ENCODE measurements at regions not wholly inside any gene's neighbourhood (a gene's known extent, or its start where the extent isn't known, plus 50 kb on each side); places are given as distances from the start of the nearest gene placed in this dataset.

- Histone ChIP-seq H3K36me3 (ENCODE audit: low read length) (no peaks in the 10 kb centered on the region), H3F3A (ENCODE audit: insufficient read depth) (no peaks in the 10 kb centered on the region), H3K9ac (ENCODE audit: low read length) (no peak overlapping the region), H3K9me2 (replicated peaks; ENCODE audit: insufficient read depth, low read length) (no peaks in the 10 kb centered on the region), H2AFZ (ENCODE audit: low read depth, low read length, severe bottlenecking) (no peak overlapping the region), H3K4me3 (ENCODE audit: insufficient read depth, low read length, poor library complexity, severe bottlenecking) (no peak overlapping the region), H3K27me3 (ENCODE audit: low read length) (no peaks in the 10 kb centered on the region), H4K20me1 (ENCODE audit: low read depth, low read length) (no peaks in the 10 kb centered on the region), H3K4me2 (ENCODE audit: low read depth, low read length, poor library complexity, severe bottlenecking) (no peak overlapping the region), H3K9me3 (ENCODE audit: insufficient read depth, low read length) (no peaks in the 10 kb centered on the region), H3K27ac (ENCODE audit: low read depth, low read length) (no peak overlapping the region), H3K79me2 (ENCODE audit: insufficient read depth, low read length) (no peaks in the 10 kb centered on the region)
- TF ChIP-seq CTCF (IDR thresholded peaks at IDR 0.05; ENCODE audit: insufficient read depth, low read length, poor library complexity, severe bottlenecking) (no peak), EZH2phosphoT487 (conservative IDR thresholded peaks at IDR 0.05; ENCODE audit: low read length) (no peak)
Measured at GRCh38 chr12:107580750-107581618, 104.6 kb upstream of the PWP1 start.

GRCh38 chr12:107581619-107582015 is 104.0 kb upstream of the PWP1 start:
- H3K79me2 ChIP-seq (ENCODE audit: insufficient read depth, low read length): no peaks in the 10 kb centered on the region
- H3K9ac ChIP-seq (ENCODE audit: low read length): no peak overlapping the region
- H2AFZ ChIP-seq (ENCODE audit: low read depth, low read length, severe bottlenecking): no peak overlapping the region
- no peaks in the 10 kb centered on the region for H3K27me3 ChIP-seq (ENCODE audit: low read length)
- TF ChIP-seq EZH2phosphoT487 (conservative IDR thresholded peaks at IDR 0.05; ENCODE audit: low read length) (no peak), CTCF (IDR thresholded peaks at IDR 0.05; ENCODE audit: insufficient read depth, low read length, poor library complexity, severe bottlenecking) (no peak)
- H3K9me3 ChIP-seq (ENCODE audit: insufficient read depth, low read length): no peaks in the 10 kb centered on the region
- no peak overlapping the region for H3K4me2 ChIP-seq (ENCODE audit: low read depth, low read length, poor library complexity, severe bottlenecking)
- H3F3A ChIP-seq (ENCODE audit: insufficient read depth): no peaks in the 10 kb centered on the region
- H4K20me1 ChIP-seq (ENCODE audit: low read depth, low read length): no peaks in the 10 kb centered on the region
- no peaks in the 10 kb centered on the region for H3K9me2 ChIP-seq (replicated peaks; ENCODE audit: insufficient read depth, low read length)
- H3K36me3 ChIP-seq (ENCODE audit: low read length): no peaks in the 10 kb centered on the region
- no peak overlapping the region for H3K27ac ChIP-seq (ENCODE audit: low read depth, low read length)
- no peak overlapping the region for H3K4me3 ChIP-seq (ENCODE audit: insufficient read depth, low read length, poor library complexity, severe bottlenecking)

- TF ChIP-seq EZH2phosphoT487 (conservative IDR thresholded peaks at IDR 0.05; ENCODE audit: low read length) (no peak), CTCF (IDR thresholded peaks at IDR 0.05; ENCODE audit: insufficient read depth, low read length, poor library complexity, severe bottlenecking) (no peak)
Measured at GRCh38 chr12:107583551-107583950, 102.0 kb upstream of the PWP1 start.

More at GRCh38 chr12:107583551-107583950, 102.0 kb upstream of the PWP1 start:
- Histone ChIP-seq H3K36me3 (ENCODE audit: low read length) (no peaks in the 10 kb centered on the region), H2AFZ (ENCODE audit: low read depth, low read length, severe bottlenecking) (no peak overlapping the region), H3K4me3 (ENCODE audit: insufficient read depth, low read length, poor library complexity, severe bottlenecking) (no peak overlapping the region), H4K20me1 (ENCODE audit: low read depth, low read length) (no peaks in the 10 kb centered on the region), H3K27me3 (ENCODE audit: low read length) (no peaks in the 10 kb centered on the region), H3K9me2 (replicated peaks; ENCODE audit: insufficient read depth, low read length) (no peaks in the 10 kb centered on the region), H3K79me2 (ENCODE audit: insufficient read depth, low read length) (no peaks in the 10 kb centered on the region), H3K4me2 (ENCODE audit: low read depth, low read length, poor library complexity, severe bottlenecking) (no peak overlapping the region), H3F3A (ENCODE audit: insufficient read depth) (no peaks in the 10 kb centered on the region), H3K9me3 (ENCODE audit: insufficient read depth, low read length) (no peaks in the 10 kb centered on the region), H3K27ac (ENCODE audit: low read depth, low read length) (no peak overlapping the region), H3K9ac (ENCODE audit: low read length) (no peak overlapping the region)

Measured in SU-DHL-6 (cell line).